Breast epithelium (tissue), 3 donors: ENCODE measurements at regions not wholly inside any gene's neighbourhood (a gene's known extent, or its start where the extent isn't known, plus 50 kb on each side); places are given as distances from the start of the nearest gene placed in this dataset.

Source experiments
- POLR2A ChIP-seq: fragments of 450-650 bp; IDR thresholded peaks from one replicate; pipeline ENCODE4 v1.6.1; 2016; ENCODE audit warnings: antibody characterized with exemption, mild to moderate bottlenecking, moderate library complexity
- POLR2AphosphoS5 ChIP-seq, 3 donors: sonication (generic); formaldehyde crosslinking; IDR thresholded peaks; one replicate each; pipeline ENCODE4 v1.6.1; 2017; ENCODE audit warnings: antibody characterized with exemption in 3 of 3
- TF ChIP-seq, protein P1 (sequence below), 3 donors: fragments of 450-650 bp; IDR thresholded peaks; one replicate each; pipeline ENCODE4 v1.5.1; 2016 to 2017; ENCODE audit warnings: antibody characterized with exemption in 3 of 3, mild to moderate bottlenecking in 3 of 3, moderate library complexity in 3 of 3

DNA sequence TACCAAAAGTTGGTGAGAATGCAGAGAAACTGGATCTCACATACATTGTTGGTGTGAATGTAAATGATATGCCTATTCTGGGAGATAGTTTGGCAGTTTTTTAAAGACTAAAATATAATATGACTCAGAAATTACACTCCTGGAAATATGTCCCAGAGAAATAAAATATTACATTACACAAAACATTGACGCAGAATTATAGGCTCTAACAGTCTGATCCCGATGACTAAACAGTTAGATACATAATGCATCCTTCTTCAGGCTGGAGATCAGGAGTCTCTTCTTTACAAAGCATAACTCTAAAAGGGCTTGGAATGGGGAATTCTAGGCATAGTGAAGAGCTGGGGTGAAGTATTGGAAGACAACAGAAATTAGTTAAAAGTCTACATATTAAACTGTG lies 586.2 kb upstream of the NECTIN3 start:
- TF ChIP-seq, protein P1, sequence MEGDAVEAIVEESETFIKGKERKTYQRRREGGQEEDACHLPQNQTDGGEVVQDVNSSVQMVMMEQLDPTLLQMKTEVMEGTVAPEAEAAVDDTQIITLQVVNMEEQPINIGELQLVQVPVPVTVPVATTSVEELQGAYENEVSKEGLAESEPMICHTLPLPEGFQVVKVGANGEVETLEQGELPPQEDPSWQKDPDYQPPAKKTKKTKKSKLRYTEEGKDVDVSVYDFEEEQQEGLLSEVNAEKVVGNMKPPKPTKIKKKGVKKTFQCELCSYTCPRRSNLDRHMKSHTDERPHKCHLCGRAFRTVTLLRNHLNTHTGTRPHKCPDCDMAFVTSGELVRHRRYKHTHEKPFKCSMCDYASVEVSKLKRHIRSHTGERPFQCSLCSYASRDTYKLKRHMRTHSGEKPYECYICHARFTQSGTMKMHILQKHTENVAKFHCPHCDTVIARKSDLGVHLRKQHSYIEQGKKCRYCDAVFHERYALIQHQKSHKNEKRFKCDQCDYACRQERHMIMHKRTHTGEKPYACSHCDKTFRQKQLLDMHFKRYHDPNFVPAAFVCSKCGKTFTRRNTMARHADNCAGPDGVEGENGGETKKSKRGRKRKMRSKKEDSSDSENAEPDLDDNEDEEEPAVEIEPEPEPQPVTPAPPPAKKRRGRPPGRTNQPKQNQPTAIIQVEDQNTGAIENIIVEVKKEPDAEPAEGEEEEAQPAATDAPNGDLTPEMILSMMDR (IDR thresholded peaks at IDR 0.05), result no peak
- TF ChIP-seq POLR2AphosphoS5 (IDR thresholded peaks at IDR 0.05) (no peak), POLR2A (no peak)
